Activated B cell treated with CpG ODN at 0.5 μM for 24 hours (primary cell): ENCODE measurements at regions not wholly inside any gene's neighbourhood (a gene's known extent, or its start where the extent isn't known, plus 50 kb on each side); places are given as distances from the start of the nearest gene placed in this dataset.

ENCODE experiments used
- ATAC-seq: fragments of 200-7000 bp; cut with Tn5 transposase; one replicate; pipeline ENCODE4 v1.10.0; 2021; ENCODE audit warnings: low read depth, mild to moderate bottlenecking, moderate library complexity
- CTCF ChIA-PET: fragments of 350-600 bp; sonication (Branson Sonifier 250); formaldehyde crosslinking; loops from one replicate; lab custom pipeline; 2021; ENCODE audit warnings: antibody characterized with exemption; lab: Charles Lee
- POLR2A ChIA-PET: fragments of 350-600 bp; sonication (Branson Sonifier 250); formaldehyde crosslinking; loops from one replicate; lab custom pipeline; 2021; ENCODE audit warnings: antibody characterized with exemption; lab: Charles Lee
- DNase-seq: peaks from one replicate; pipeline ENCODE4 v3.0.0; 2022
- H3K27ac Mint-ChIP-seq: one replicate; pipeline ENCODE4 v1.8.0; 2020; ENCODE audit warnings: mixed read lengths
- H3K27me3 Mint-ChIP-seq: one replicate; pipeline ENCODE4 v1.8.0; 2021; ENCODE audit warnings: mixed read lengths
- H3K36me3 Mint-ChIP-seq: one replicate; pipeline ENCODE4 v1.8.0; 2021; ENCODE audit warnings: low read depth, mixed read lengths
- H3K4me1 Mint-ChIP-seq: one replicate; pipeline ENCODE4 v1.8.0; 2021; ENCODE audit warnings: mixed read lengths
- H3K4me3 Mint-ChIP-seq: one replicate; pipeline ENCODE4 v1.8.0; 2020; ENCODE audit warnings: mild to moderate bottlenecking, mixed read lengths
- H3K9me3 Mint-ChIP-seq: one replicate; pipeline ENCODE4 v1.8.0; 2020; ENCODE audit warnings: mixed read lengths
- CTCF ChIP-seq: fragments of 200-600 bp; IDR thresholded peaks from one replicate; pipeline ENCODE4 v1.8.0; 2022; ENCODE audit warnings: antibody characterized with exemption, mild to moderate bottlenecking
- intact Hi-C: fragments of 100-400 bp; cut with micrococcal nuclease; formaldehyde crosslinking; loops from one replicate; pipeline ENCODE4 v1.15.1; 2024

- H3K27me3 Mint-ChIP-seq, result no peaks in the 10 kb centered on the region
- H3K4me3 Mint-ChIP-seq, result no peak overlapping the region
- no peak for DNase-seq
- H3K27ac Mint-ChIP-seq, result peak overlapping the region; percentile 13
- intact Hi-C loops, result loop anchor here (2.0 kb wide), 1 partner anchor 36 kb away; no protein-coding TSS in a partner anchor
- POLR2A ChIA-PET, result interaction anchor here (0.6 to 2.9 kb wide), 4 partner anchors 37 to 1400 kb away, joined by 5 to 49 read pairs (median 6); partner anchors contain the start of gene ARID2
- H3K36me3 Mint-ChIP-seq, result no peaks in the 10 kb centered on the region
- CTCF ChIA-PET, result interaction anchor here (0.9 to 1.7 kb wide), 2 partner anchors 56 to 127 kb away, joined by 5 to 6 read pairs; no protein-coding TSS in a partner anchor
- ATAC-seq, result peak; percentile 59
- H3K4me1 Mint-ChIP-seq, result peaks cover 27% of the 10 kb centered on the region
- TF ChIP-seq CTCF, result no peak
- H3K9me3 Mint-ChIP-seq, result no peaks in the 10 kb centered on the region
Measured at GRCh38 chr12:45670346-45671065, 59.0 kb upstream of the ARID2 start.

GRCh38 chr12:45671254-45671653 is 58.3 kb upstream of the ARID2 start:
- no peak for ATAC-seq
- Mint-ChIP-seq H3K9me3 (no peaks in the 10 kb centered on the region), H3K4me3 (no peak overlapping the region), H3K27me3 (no peaks in the 10 kb centered on the region), H3K36me3 (no peaks in the 10 kb centered on the region), H3K27ac (no peak overlapping the region), H3K4me1 (peaks cover 27% of the 10 kb centered on the region)
- CTCF ChIA-PET, result no interaction called here
- TF ChIP-seq CTCF, result no peak
- POLR2A ChIA-PET, result interaction anchor here (0.6 to 2.9 kb wide), 4 partner anchors 36 to 1399 kb away, joined by 5 to 49 read pairs (median 6); partner anchors contain the start of gene ARID2
- intact Hi-C loops, result loop anchor here (2.0 kb wide), 1 partner anchor 36 kb away; no protein-coding TSS in a partner anchor
- no peak for DNase-seq

GRCh38 chr12:45674181-45674977 is 55.1 kb upstream of the ARID2 start:
- no peak for TF ChIP-seq CTCF
- ChIA-PET CTCF (no interaction called here), POLR2A (no interaction called here)
- DNase-seq (no peak), ATAC-seq (no peak)
- no peaks in the 10 kb centered on the region for H3K36me3 Mint-ChIP-seq
- peaks cover 14% of the 10 kb centered on the region for H3K4me1 Mint-ChIP-seq
- H3K9me3 Mint-ChIP-seq, result no peaks in the 10 kb centered on the region
- H3K27me3 Mint-ChIP-seq, result no peaks in the 10 kb centered on the region
- intact Hi-C loops, result no loop called here
- no peak overlapping the region for H3K4me3 Mint-ChIP-seq
- H3K27ac Mint-ChIP-seq, result no peak overlapping the region

- Mint-ChIP-seq H3K27ac (no peak overlapping the region), H3K27me3 (no peaks in the 10 kb centered on the region), H3K36me3 (no peaks in the 10 kb centered on the region), H3K9me3 (no peaks in the 10 kb centered on the region), H3K4me1 (peaks cover 5% of the 10 kb centered on the region), H3K4me3 (no peak overlapping the region)
- CTCF ChIA-PET, result no interaction called here
- intact Hi-C loops, result no loop called here
- no peak for TF ChIP-seq CTCF
- ATAC-seq (no peak), DNase-seq (no peak)
- POLR2A ChIA-PET, result no interaction called here
Measured at GRCh38 chr12:45675534-45675933, 54.0 kb upstream of the ARID2 start.
